Mucosa of descending colon (tissue), 3 donors: ENCODE measurements at regions not wholly inside any gene's neighbourhood (a gene's known extent, or its start where the extent isn't known, plus 50 kb on each side); places are given as distances from the start of the nearest gene placed in this dataset.
A peak's percentile ranks its signal among the peaks of the same experiment; 100 is the strongest.

Experiments
- ATAC-seq: fragments of 200-7000 bp; cut with Tn5 transposase; one replicate; pipeline ENCODE4 v1.9.1; 2020; ENCODE audit warnings: mild to moderate bottlenecking, moderate library complexity
- DNase-seq, 3 donors: peaks; one replicate each; pipeline ENCODE4 v3.0.0-alpha.2; 2020
- H3K36me3 ChIP-seq: fragments of 200-600 bp; one replicate; pipeline ENCODE4 v1.8.0; 2021; ENCODE audit warnings: low read depth, mild to moderate bottlenecking
- H3K4me1 ChIP-seq: fragments of 200-600 bp; one replicate; pipeline ENCODE4 v1.8.0; 2021; ENCODE audit warnings: low read depth, mild to moderate bottlenecking
- H3K4me3 ChIP-seq: fragments of 200-600 bp; one replicate; pipeline ENCODE4 v1.8.0; 2021; ENCODE audit warnings: mild to moderate bottlenecking
- H3K9me3 ChIP-seq: fragments of 200-600 bp; one replicate; pipeline ENCODE4 v1.8.0; 2021; ENCODE audit warnings: mild to moderate bottlenecking
- intact Hi-C, 2 donors: fragments of 100-400 bp; cut with DNase I in 1 of 2; cut with micrococcal nuclease in 1 of 2; formaldehyde crosslinking; loops; one replicate each; pipeline versions ENCODE4 v1.11.0 to v1.11.1; 2022; cut with DNase I, micrococcal nuclease
- TF ChIP-seq, protein P1 (sequence below): fragments of 200-600 bp; IDR thresholded peaks from one replicate; pipeline ENCODE4 v1.8.0; 2022; ENCODE audit warnings: antibody characterized with exemption, mild to moderate bottlenecking
- donor health status: DM: no; HTN: no; CAD: no; lungs with moderate emphysema.
- donor health status: DM: no; HTN: no; CAD: no.
- donor health status: DM: no; HTN: yes; CAD: no.

DNA sequence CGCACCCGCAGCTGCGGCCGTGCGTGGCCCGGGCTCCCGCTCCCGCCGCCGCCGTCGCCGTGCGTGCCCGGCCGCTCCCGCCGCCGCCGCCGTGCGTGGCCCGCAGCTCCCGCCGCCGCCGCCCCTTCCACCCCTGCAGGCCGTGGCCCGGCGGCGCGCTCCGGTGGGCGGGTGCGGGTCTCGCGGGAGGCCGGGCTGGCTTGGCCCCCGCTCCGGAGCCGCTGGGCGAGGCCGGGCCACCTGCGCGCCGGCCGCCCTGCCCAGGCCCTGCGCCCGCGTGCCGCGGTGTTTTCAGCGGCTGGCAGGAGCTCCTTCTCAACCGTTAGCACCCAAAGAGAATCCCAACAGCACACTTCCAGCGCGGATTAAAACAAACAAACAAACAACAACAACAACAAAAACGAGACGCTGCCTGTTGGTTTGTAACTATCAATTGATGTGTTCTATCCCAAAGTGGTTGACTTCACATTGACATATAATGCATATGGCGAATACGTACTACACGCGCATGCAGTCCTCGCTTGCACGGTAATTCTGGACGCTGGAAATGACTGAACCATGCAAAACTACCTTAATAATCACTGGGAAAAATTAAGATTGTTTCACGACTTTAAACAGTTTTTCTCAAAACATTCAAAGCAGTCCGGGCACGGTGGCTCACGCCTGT lies 113.7 kb upstream of the GOLGA8J start:
- Histone ChIP-seq H3K4me1 (no peaks in the 10 kb centered on the region), H3K9me3 (no peaks in the 10 kb centered on the region), H3K36me3 (no peaks in the 10 kb centered on the region), H3K4me3 (no peak overlapping the region)
- intact Hi-C loops: no loop called here
- DNase-seq (no peak), ATAC-seq (no peak)
- TF ChIP-seq, protein P1, sequence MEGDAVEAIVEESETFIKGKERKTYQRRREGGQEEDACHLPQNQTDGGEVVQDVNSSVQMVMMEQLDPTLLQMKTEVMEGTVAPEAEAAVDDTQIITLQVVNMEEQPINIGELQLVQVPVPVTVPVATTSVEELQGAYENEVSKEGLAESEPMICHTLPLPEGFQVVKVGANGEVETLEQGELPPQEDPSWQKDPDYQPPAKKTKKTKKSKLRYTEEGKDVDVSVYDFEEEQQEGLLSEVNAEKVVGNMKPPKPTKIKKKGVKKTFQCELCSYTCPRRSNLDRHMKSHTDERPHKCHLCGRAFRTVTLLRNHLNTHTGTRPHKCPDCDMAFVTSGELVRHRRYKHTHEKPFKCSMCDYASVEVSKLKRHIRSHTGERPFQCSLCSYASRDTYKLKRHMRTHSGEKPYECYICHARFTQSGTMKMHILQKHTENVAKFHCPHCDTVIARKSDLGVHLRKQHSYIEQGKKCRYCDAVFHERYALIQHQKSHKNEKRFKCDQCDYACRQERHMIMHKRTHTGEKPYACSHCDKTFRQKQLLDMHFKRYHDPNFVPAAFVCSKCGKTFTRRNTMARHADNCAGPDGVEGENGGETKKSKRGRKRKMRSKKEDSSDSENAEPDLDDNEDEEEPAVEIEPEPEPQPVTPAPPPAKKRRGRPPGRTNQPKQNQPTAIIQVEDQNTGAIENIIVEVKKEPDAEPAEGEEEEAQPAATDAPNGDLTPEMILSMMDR: no peak

DNA sequence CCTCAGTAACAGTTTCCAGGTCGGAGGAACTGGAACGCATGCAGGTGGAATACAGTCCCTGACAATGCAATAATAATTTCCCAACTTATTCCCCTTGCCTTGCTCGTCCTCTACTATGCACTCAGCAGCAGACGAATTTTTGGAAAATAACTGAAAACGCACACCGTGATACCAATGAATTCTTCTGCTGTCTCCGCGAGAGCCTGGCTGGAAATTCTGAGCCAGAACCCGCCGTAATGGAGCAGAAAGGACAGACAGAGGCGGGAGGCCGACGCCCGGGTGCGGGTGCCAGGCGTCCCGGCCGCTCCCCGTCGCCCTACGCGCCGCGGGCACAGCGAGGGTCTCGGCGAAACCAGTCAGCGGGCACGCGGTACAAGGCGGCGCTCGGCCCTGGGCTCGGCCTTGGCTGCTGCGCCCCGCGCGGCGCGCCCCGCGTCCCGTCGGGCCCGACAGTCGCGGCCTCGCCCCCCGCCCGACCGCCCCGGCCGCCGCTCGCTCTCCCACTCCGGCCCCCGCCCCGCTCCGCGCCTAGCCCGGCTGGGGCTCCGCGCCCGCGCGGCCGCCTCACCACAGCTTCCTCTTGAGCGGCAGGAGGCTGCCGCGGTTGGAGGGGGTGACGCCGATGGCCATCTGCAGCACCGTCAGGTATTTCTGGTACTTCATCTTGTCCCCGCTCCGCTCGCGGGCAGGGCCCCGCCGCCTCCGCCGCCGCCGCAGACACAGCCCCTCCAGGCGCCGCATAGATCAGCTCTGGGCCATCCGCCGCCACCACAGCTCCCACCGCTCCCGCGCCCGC lies 114.5 kb upstream of the GOLGA8J start:
- TF ChIP-seq, protein P1: no peak
- Histone ChIP-seq H3K36me3 (no peaks in the 10 kb centered on the region), H3K9me3 (no peaks in the 10 kb centered on the region), H3K4me1 (no peaks in the 10 kb centered on the region), H3K4me3 (no peak overlapping the region)
- peak in 2 of 3 donors; percentile 9 to 35 for DNase-seq
- intact Hi-C loops: no loop called here
- ATAC-seq: no peak

DNA sequence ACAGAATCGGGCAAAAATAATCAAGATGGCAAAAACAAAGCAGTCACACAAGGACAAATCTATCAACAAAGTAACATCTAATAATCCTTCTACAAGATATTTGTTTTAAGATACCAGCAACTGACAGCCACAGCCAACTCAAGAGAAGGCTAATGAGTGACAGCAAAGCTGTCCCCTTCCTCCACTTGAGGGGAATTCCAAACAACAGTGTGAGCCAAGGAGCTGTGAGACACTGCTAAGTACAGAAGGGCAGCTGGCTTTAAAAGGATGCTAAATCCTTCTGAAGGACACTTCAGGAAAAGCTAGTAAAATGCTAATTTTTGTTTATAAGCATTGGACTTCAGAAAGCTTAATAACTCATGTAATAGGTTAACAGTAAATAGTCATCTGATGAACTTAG lies 120.3 kb upstream of the GOLGA8J start:
- Histone ChIP-seq H3K36me3 (no peaks in the 10 kb centered on the region), H3K9me3 (no peaks in the 10 kb centered on the region), H3K4me3 (no peak overlapping the region), H3K4me1 (no peaks in the 10 kb centered on the region)
- ATAC-seq: no peak
- intact Hi-C loops: no loop called here
- TF ChIP-seq, protein P1: no peak
- DNase-seq: no peak

DNA sequence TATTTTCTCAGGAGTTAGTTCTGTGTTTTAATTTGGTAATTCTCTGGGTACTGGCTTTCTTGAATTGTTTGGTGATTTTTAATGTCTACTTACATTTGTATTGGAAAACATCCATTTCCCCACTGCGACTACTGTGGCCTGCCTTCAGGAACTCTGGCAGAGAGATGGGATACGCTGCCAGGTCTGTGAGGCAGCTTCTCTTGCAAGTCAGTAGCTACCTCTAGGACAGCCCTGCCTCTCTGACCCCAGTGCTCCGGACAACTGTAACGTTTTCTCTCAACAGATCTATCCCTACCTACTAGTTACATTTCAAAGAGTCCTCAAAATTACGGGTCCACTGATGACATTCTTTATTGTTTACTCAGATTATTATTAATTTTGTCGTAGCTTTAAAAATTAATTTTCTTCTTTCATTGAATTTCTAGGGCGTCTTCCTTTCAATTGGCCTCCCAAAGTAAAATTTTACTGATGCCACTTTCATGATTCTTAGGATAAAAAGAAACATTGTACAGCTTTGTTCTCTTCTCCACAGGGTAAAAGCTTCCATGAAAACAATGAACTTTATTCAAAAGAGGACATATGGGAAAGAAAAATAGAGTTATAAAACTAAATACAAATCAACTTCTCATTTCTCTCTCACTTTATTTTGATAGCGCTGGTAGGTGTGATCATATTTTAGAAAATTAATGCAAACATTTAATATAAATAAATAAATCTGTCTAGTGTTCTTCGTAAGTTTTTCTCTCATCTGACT lies 123.2 kb upstream of the GOLGA8J start:
- no peak for ATAC-seq
- no peaks in the 10 kb centered on the region for H3K36me3 ChIP-seq
- TF ChIP-seq, protein P1: no peak
- H3K9me3 ChIP-seq: no peaks in the 10 kb centered on the region
- H3K4me1 ChIP-seq: no peaks in the 10 kb centered on the region
- intact Hi-C loops: no loop called here
- DNase-seq: no peak
- no peak overlapping the region for H3K4me3 ChIP-seq

DNA sequence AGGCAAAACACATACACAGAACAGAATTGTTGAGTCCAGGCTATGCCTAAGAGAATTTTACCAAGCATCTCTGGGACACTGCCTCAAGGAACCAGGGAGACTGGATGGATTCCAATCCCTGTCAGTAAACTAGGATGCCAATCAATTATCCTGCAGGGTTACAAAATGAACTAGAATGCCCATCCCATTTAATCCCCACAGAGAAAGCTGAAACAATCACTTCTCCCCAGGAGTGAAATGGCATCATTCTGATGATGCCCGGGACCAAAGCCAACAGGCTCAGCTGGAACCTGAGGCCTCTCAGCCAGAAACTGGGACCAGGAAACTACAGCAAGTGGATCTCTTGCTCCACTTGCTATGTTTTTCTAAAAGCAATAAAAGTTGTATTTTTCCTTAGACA lies 130.0 kb upstream of the TJP1 start:
- intact Hi-C loops: no loop called here
- TF ChIP-seq, protein P1: no peak
- H3K4me3 ChIP-seq: no peak overlapping the region
- H3K36me3 ChIP-seq: no peaks in the 10 kb centered on the region
- DNase-seq (no peak), ATAC-seq (no peak)
- no peaks in the 10 kb centered on the region for H3K9me3 ChIP-seq
- no peaks in the 10 kb centered on the region for H3K4me1 ChIP-seq
